Caki2 (cell line): ENCODE measurements at regions not wholly inside any gene's neighbourhood (a gene's known extent, or its start where the extent isn't known, plus 50 kb on each side); places are given as distances from the start of the nearest gene placed in this dataset.

Experiments used
- DNase-seq: peaks from one replicate; pipeline ENCODE4 v3.0.0-alpha.2; 2015; ENCODE audit warnings: low read depth
- in situ Hi-C: cut with HindIII; loops from 2 replicates; pipeline ENCODE4 v1.10.0; 2016; ENCODE audit warnings: low sequenced_read_pairs, low pct_unique_long_range_greater_than_20kb, mixed read lengths

GRCh38 chr18:42675810-42676209 is 439.7 kb downstream of the RIT2 start:
- in situ Hi-C loops: no loop called here
- DNase-seq: no peak

GRCh38 chr18:42683094-42683493 is 432.4 kb downstream of the RIT2 start:
- no peak for DNase-seq
- in situ Hi-C loops: no loop called here

- in situ Hi-C loops: no loop called here
- DNase-seq: no peak
Observed at GRCh38 chr18:42689310-42689709, 426.2 kb downstream of the RIT2 start.
